D721Med (cell line): ENCODE measurements at regions not wholly inside any gene's neighbourhood (a gene's known extent, or its start where the extent isn't known, plus 50 kb on each side); places are given as distances from the start of the nearest gene placed in this dataset.
A peak's percentile ranks its signal among the peaks of the same experiment; 100 is the strongest.
"Not testable (repeated sequence)": the region's sequence is repeated elsewhere in the genome, so short reads cannot be mapped to it uniquely, and the experiment has no call there.

ENCODE experiments used
- DNase-seq: peaks from one replicate; pipeline ENCODE4 v3.0.0; 2011; ENCODE audit warnings: low spot score; ENCODE audit not compliant: insufficient read length
- FAIRE-seq: peaks from 2 replicates; lab custom pipeline; 2011; peaks lifted over from hg19 to GRCh38; lab: Jason Lieb, UNC
- CTCF ChIP-seq: IDR thresholded peaks from 2 replicates; pipeline ENCODE4 v1.5.1; 2012; ENCODE audit warnings: mild to moderate bottlenecking, control low read depth; ENCODE audit not compliant: insufficient read depth; ENCODE audit errors: missing control alignments

- FAIRE-seq, result no peak
- TF ChIP-seq CTCF, result peak; percentile 64
- no peak for DNase-seq
Measured at GRCh38 chr13:81872581-81872980, 1531.7 kb upstream of the SPRY2 start.

GRCh38 chr13:81871751-81872325, 1530.9 kb upstream of the SPRY2 start:
- not testable (repeated sequence) for FAIRE-seq, DNase-seq

GRCh38 chr13:81848291-81848690, 1507.4 kb upstream of the SPRY2 start:
- DNase-seq, result no peak
- no peak for TF ChIP-seq CTCF
- FAIRE-seq, result no peak

GRCh38 chr13:81846771-81847170, 1505.8 kb upstream of the SPRY2 start:
- no peak for TF ChIP-seq CTCF
- DNase-seq (no peak), FAIRE-seq (no peak)

- no peak for FAIRE-seq
- no peak for TF ChIP-seq CTCF
- DNase-seq, result no peak
Measured at GRCh38 chr13:81821259-81821658, 1480.3 kb upstream of the SPRY2 start.

- no peak for FAIRE-seq
- no peak for DNase-seq
- TF ChIP-seq CTCF, result no peak
Measured at GRCh38 chr13:81800433-81800832, 1459.5 kb upstream of the SPRY2 start.

GRCh38 chr13:81795710-81796109, 1454.8 kb upstream of the SPRY2 start:
- FAIRE-seq (no peak), DNase-seq (no peak)
- TF ChIP-seq CTCF, result no peak

- FAIRE-seq, result no peak
- TF ChIP-seq CTCF, result no peak
- no peak for DNase-seq
Measured at GRCh38 chr13:81791641-81792040, 1450.7 kb upstream of the SPRY2 start.
